ENCODE measurements at regions not wholly inside any gene's neighbourhood (a gene's known extent, or its start where the extent isn't known, plus 50 kb on each side); places are given as distances from the start of the nearest gene placed in this dataset.

- no peak for TF ChIP-seq CTCF (conservative IDR thresholded peaks at IDR 0.05; ENCODE audit: low read length)
- no peak for TF ChIP-seq EZH2phosphoT487 (IDR thresholded peaks at IDR 0.05; ENCODE audit: borderline replicate concordance, low read depth, low read length)
Measured at GRCh38 chr12:125538401-125539199, 473.4 kb downstream of the AACS start.
